H1 (cell line): ENCODE measurements at regions not wholly inside any gene's neighbourhood (a gene's known extent, or its start where the extent isn't known, plus 50 kb on each side); places are given as distances from the start of the nearest gene placed in this dataset.
"Not testable (repeated sequence)": the region's sequence is repeated elsewhere in the genome, so short reads cannot be mapped to it uniquely, and the experiment has no call there.

Experiments used
- ASH2L ChIP-seq: fragments of 200-600, 300-600 bp; sonication (generic); IDR thresholded peaks from one replicate; pipeline ENCODE4 v1.7.1; 2017; ENCODE audit warnings: low read length
- ATF2 ChIP-seq: IDR thresholded peaks from 2 replicates; pipeline ENCODE4 v1.6.1; 2012; ENCODE audit warnings: low read length, inconsistent platforms
- CBX8 ChIP-seq: fragments of 300-800, 300-1000 bp; sonication (generic); IDR thresholded peaks from 2 replicates; pipeline ENCODE4 v1.7.1; 2016; ENCODE audit warnings: low read depth, low read length, borderline replicate concordance
- CHD1 ChIP-seq: IDR thresholded peaks from 2 replicates; pipeline ENCODE4 v1.6.1; 2012; ENCODE audit warnings: low read depth, low read length, improper control_type of control experiment
- CTCF ChIP-seq, 3 experiments: IDR thresholded peaks; 1 replicate in 2 of 3; 2 replicates in 1 of 3; pipeline versions ENCODE4 v1.5.1 to v1.6.1; 2011; ENCODE audit warnings: low read length in 3 of 3, mild to moderate bottlenecking in 3 of 3, inconsistent platforms in 2 of 3, low read depth in 1 of 3, moderate library complexity in 1 of 3; ENCODE audit not compliant: insufficient read depth in 1 of 3; ENCODE audit errors: control extremely low read depth in 1 of 3
- E2F6 ChIP-seq: IDR thresholded peaks from 2 replicates; pipeline ENCODE4 v1.6.1; 2012; ENCODE audit warnings: inconsistent platforms
- EP300 ChIP-seq, 2 experiments: IDR thresholded peaks; 1 replicate in 1 of 2; 2 replicates in 1 of 2; pipeline ENCODE4 v1.6.1; 2011 to 2012; ENCODE audit warnings: low read depth in 2 of 2, low read length in 2 of 2, mild to moderate bottlenecking in 2 of 2, borderline replicate concordance in 1 of 2, inconsistent platforms in 1 of 2, moderate library complexity in 1 of 2
- KDM1A ChIP-seq: fragments of 200-600, 300-600 bp; sonication (generic); IDR thresholded peaks from 2 replicates; pipeline ENCODE4 v1.7.1; 2016; ENCODE audit warnings: mild to moderate bottlenecking, low read length, borderline replicate concordance
- MAX ChIP-seq: IDR thresholded peaks from 2 replicates; pipeline ENCODE4 v1.6.1; 2012; ENCODE audit warnings: inconsistent platforms
- POLR2A ChIP-seq, 2 experiments: IDR thresholded peaks; 1 replicate in 1 of 2; 2 replicates in 1 of 2; pipeline ENCODE4 v1.6.1; 2011; ENCODE audit warnings: low read depth in 2 of 2, low read length in 2 of 2, mild to moderate bottlenecking in 2 of 2; ENCODE audit errors: control extremely low read depth in 1 of 2
- POLR2AphosphoS5 ChIP-seq: IDR thresholded peaks from 2 replicates; pipeline ENCODE4 v1.6.1; 2011; ENCODE audit warnings: low read depth, low read length
- SIN3A ChIP-seq, 2 experiments: IDR thresholded peaks in 1 of 2; conservative IDR thresholded peaks in 1 of 2; 2 replicates each; pipeline ENCODE4 v1.6.1; 2011 to 2012; ENCODE audit warnings: low read length in 2 of 2, improper control_type of control experiment in 1 of 2, low read depth in 1 of 2, mild to moderate bottlenecking in 1 of 2
- USF2 ChIP-seq: IDR thresholded peaks from 2 replicates; pipeline ENCODE4 v1.6.1; 2011; ENCODE audit warnings: low read length, improper control_type of control experiment
- YY1 ChIP-seq: IDR thresholded peaks from 2 replicates; pipeline ENCODE4 v1.6.1; 2011; ENCODE audit warnings: low read depth, mild to moderate bottlenecking, low read length

GRCh38 chr3:162731961-162732360, 1235.4 kb downstream of the OTOL1 start:
- TF ChIP-seq CTCF (IDR thresholded peaks at IDR 0.05; ENCODE audit: control extremely low read depth in 1 of 3, insufficient read depth in 1 of 3, low read depth in 1 of 3, low read length in 3 of 3); CBX8; ATF2; POLR2AphosphoS5; CHD1; KDM1A; EP300 (IDR thresholded peaks at IDR 0.05; ENCODE audit: borderline replicate concordance in 1 of 2, low read depth in 2 of 2, low read length in 2 of 2); ASH2L; SIN3A (conservative IDR thresholded peaks at IDR 0.05 in 1 of 2, IDR thresholded peaks at IDR 0.05 in 1 of 2; ENCODE audit: low read depth in 1 of 2, low read length in 2 of 2); POLR2A (IDR thresholded peaks at IDR 0.05; ENCODE audit: control extremely low read depth in 1 of 2, low read depth in 2 of 2, low read length in 2 of 2); MAX; YY1; E2F6; USF2: not testable (repeated sequence)
